Thyroid gland (tissue), 4 donors: ENCODE measurements at regions not wholly inside any gene's neighbourhood (a gene's known extent, or its start where the extent isn't known, plus 50 kb on each side); places are given as distances from the start of the nearest gene placed in this dataset.
"Not testable (repeated sequence)": the region's sequence is repeated elsewhere in the genome, so short reads cannot be mapped to it uniquely, and the experiment has no call there.

Experiments used
- DNase-seq, 2 donors: peaks; one replicate each; pipeline ENCODE4 v3.0.0-alpha.2; 2019
- H3K27ac ChIP-seq, 3 donors: fragments of 200-600 bp; sonication (generic); 1 replicate in 2 of 3; 2 replicates in 1 of 3; pipeline ENCODE4 v1.5.1; 2016 to 2019; ENCODE audit warnings: mild to moderate bottlenecking in 1 of 3, moderate library complexity in 1 of 3
- H3K27me3 ChIP-seq: fragments of 200-600 bp; sonication (generic); one replicate; pipeline ENCODE4 v1.5.1; 2019
- H3K36me3 ChIP-seq, 2 donors: fragments of 200-600 bp; sonication (generic); one replicate each; pipeline ENCODE4 v1.5.1; 2016 to 2019
- H3K4me1 ChIP-seq, 2 donors: fragments of 200-600 bp; sonication (generic); one replicate each; pipeline ENCODE4 v1.5.1; 2017 to 2019
- H3K4me3 ChIP-seq, 3 donors: fragments of 200-600 bp; sonication (generic); replicated peaks in 1 of 3; 1 replicate in 2 of 3; 2 replicates in 1 of 3; pipeline ENCODE4 v1.5.1; 2016; ENCODE audit warnings: mild to moderate bottlenecking in 1 of 3
- H3K9me3 ChIP-seq: fragments of 200-600 bp; sonication (generic); one replicate; pipeline ENCODE4 v1.5.1; 2017
- POLR2A ChIP-seq, 2 donors: fragments of 450-650 bp; IDR thresholded peaks; one replicate each; pipeline ENCODE4 v1.6.1; 2017; ENCODE audit warnings: antibody characterized with exemption in 2 of 2, mild to moderate bottlenecking in 2 of 2, moderate library complexity in 1 of 2
- WGBS, 2 donors: methylation state at CpG; one replicate each; pipeline ENCODE4 v1.1.5; 2017; 5-methylcytosine and 5-hydroxymethylcytosine counted together
- intact Hi-C: fragments of 100-400 bp; cut with DNase I; formaldehyde crosslinking; loops from one replicate; pipeline ENCODE4 v1.15.1; 2023
- TF ChIP-seq, protein P1 (sequence below), 6 experiments: fragments of 200-600 bp in 3 of 6; fragments of 450-650 bp in 3 of 6; sonication (generic) in 3 of 6; IDR thresholded peaks; one replicate each; pipeline ENCODE4 v1.5.1; 2016 to 2019; ENCODE audit warnings: antibody characterized with exemption in 6 of 6, mild to moderate bottlenecking in 2 of 6, inconsistent platforms in 1 of 6, moderate library complexity in 1 of 6

DNA sequence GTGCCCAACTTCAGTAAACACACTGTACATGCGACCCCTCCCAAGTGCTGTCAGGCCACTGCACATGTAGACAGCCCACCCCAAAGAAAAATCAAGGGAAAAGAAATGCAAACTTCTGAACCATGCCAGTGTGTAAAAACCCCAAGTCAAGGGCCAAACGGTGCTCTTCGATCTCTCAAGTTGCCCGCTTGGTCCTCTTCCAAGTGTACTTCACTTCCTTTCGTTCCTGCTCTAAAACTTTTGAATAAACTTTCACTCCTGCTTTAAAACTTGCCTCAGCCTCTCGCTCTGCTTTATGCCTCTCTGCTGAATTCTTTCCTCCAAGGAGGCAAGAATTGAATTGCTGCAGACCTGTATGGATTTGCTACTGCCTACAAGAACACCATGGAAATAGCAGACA is 600.7 kb downstream of the KCTD12 start:
- TF ChIP-seq, protein P1, sequence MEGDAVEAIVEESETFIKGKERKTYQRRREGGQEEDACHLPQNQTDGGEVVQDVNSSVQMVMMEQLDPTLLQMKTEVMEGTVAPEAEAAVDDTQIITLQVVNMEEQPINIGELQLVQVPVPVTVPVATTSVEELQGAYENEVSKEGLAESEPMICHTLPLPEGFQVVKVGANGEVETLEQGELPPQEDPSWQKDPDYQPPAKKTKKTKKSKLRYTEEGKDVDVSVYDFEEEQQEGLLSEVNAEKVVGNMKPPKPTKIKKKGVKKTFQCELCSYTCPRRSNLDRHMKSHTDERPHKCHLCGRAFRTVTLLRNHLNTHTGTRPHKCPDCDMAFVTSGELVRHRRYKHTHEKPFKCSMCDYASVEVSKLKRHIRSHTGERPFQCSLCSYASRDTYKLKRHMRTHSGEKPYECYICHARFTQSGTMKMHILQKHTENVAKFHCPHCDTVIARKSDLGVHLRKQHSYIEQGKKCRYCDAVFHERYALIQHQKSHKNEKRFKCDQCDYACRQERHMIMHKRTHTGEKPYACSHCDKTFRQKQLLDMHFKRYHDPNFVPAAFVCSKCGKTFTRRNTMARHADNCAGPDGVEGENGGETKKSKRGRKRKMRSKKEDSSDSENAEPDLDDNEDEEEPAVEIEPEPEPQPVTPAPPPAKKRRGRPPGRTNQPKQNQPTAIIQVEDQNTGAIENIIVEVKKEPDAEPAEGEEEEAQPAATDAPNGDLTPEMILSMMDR (IDR thresholded peaks at IDR 0.05) = no peak
- TF ChIP-seq POLR2A (IDR thresholded peaks at IDR 0.05) = no peak
- Histone ChIP-seq H3K9me3 (no peaks in the 10 kb centered on the region), H3K27me3 (no peaks in the 10 kb centered on the region), H3K36me3 (no peaks in the 10 kb centered on the region), H3K4me3 (no peak overlapping the region), H3K27ac (no peak overlapping the region), H3K4me1 (no peaks in the 10 kb centered on the region)
- 44 to 59% methylated on average over 6 of the region's 6 CpGs for WGBS, 2 donors
- no peak for DNase-seq
- intact Hi-C loops = no loop called here

DNA sequence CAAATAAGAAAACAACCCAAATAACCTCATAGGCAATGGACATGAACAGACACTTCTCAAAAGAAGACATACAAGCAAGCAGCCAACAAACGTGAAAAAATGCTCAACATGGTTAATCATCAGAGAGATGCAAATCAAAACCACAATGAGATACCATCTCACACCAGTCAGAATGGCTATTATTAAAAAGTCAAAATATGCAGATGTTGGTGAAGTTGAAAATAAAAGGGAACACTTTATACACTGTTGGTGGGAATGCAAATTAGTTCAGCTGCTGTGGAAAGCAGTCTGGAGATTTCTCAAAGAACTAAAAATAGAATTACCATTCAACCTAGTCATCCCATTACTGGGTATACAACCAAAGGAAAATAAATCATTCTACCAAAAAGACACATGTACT is 606.4 kb downstream of the KCTD12 start:
- H3K27me3 ChIP-seq, H3K9me3 ChIP-seq, H3K36me3 ChIP-seq, intact Hi-C loops, H3K4me1 ChIP-seq, H3K27ac ChIP-seq, DNase-seq, H3K4me3 ChIP-seq: not testable (repeated sequence)
- WGBS, 2 donors = 65 to 79% methylated on average over 1 of the region's 1 CpG

DNA sequence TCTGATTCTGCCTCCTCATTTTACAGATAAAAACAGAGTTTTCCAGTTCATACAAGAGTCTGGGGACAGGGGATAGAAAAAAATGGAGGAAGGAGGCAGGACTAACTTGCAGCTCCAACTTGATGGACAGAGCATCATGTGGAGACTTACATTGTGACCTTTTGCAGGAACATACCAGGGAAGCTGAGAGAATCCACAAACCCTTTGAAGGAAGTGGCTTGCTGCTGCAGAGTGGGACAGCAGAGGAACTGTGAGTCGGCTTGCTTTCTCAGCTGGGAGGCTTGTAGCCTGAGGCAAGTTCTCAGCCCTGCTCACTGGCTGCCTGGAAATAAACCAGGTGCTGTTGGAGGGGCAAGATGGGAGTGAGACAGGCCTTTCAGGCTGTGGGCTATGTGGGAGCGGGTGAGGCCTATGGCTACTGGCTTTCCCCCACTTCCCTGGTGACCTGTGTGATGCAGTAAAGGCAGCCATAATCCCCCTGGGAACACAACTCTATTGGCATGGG is 614.4 kb downstream of the KCTD12 start:
- Histone ChIP-seq H3K27me3 (no peaks in the 10 kb centered on the region), H3K36me3 (no peaks in the 10 kb centered on the region), H3K4me3 (no peak overlapping the region), H3K4me1 (no peaks in the 10 kb centered on the region), H3K9me3 (no peaks in the 10 kb centered on the region), H3K27ac (no peak overlapping the region)
- no peak for TF ChIP-seq POLR2A (IDR thresholded peaks at IDR 0.05)
- TF ChIP-seq, protein P1 (IDR thresholded peaks at IDR 0.05) = no peak
- intact Hi-C loops = no loop called here
- no peak for DNase-seq
- 71 to 84% methylated on average over 2 of the region's 2 CpGs for WGBS, 2 donors

DNA sequence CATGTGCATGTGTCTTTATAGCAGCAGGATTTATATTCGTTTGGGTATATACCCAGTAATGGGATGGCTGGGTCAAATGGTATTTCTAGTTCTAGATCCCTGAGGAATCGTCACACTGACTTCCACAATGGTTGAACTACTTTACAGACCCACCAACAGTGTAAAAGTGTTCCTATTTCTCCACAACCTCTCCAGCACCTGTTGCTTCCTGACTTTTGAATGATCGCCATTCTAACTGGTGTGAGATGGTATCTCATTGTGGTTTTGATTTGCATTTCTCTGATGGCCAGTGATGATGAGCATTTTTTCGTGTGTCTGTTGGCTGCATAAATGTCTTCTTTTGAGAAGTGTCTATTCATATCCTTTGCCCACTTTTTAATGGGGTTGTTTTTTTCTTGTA is 617.9 kb downstream of the KCTD12 start:
- intact Hi-C loops = not testable (repeated sequence)
- WGBS, 2 donors = 89 to 98% methylated on average over 4 of the region's 4 CpGs

DNA sequence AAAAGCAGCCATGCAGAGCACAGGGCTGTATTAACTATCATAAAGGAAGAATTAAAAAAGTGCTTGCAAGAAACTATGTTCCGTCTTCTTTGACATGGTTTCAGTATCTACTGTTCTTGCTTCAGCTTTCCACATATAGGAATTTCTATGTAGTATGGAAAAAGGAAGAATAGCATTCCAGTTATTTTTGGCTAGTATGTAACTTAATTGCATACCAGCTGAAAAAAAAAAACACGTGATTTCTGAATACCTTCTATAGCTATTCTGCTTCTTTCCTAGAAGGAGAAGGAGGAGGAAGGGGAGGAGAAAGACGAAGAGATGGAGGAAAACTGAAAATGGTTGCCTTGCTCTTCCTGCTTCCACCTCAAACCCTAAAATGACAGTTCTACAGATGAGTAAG is 619.0 kb downstream of the KCTD12 start:
- intact Hi-C loops = no loop called here
- no peak for TF ChIP-seq POLR2A (IDR thresholded peaks at IDR 0.05)
- TF ChIP-seq, protein P1 (IDR thresholded peaks at IDR 0.05) = no peak
- Histone ChIP-seq H3K4me1 (no peaks in the 10 kb centered on the region), H3K4me3 (no peak overlapping the region), H3K9me3 (no peaks in the 10 kb centered on the region), H3K27ac (no peak overlapping the region), H3K36me3 (no peaks in the 10 kb centered on the region), H3K27me3 (no peaks in the 10 kb centered on the region)
- no peak for DNase-seq
- WGBS, 2 donors = 63 to 71% methylated on average over 3 of the region's 3 CpGs

More for the DNA sequence above, 617.9 kb downstream of the KCTD12 start:
- not testable (repeated sequence) for H3K9me3 ChIP-seq, H3K4me1 ChIP-seq, H3K36me3 ChIP-seq, H3K4me3 ChIP-seq, H3K27me3 ChIP-seq, H3K27ac ChIP-seq, DNase-seq

DNA sequence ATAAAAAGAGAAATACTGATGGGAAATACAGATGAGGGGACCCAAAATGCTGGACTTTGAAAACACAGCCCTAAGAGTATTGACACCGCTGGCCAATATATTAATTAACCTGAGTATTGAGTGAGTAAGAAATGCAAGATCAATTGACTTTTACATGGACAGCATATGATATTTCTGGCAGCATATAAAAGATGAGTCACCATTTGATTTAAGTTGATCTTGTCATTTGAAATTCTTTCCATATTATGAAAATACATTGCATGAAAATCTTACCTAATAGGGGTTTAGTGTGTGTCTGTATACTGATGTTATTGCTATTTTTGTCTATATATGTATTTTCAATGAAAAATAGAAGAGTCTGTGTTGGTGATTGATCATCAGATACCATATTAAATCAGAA is 619.6 kb downstream of the KCTD12 start:
- H3K9me3 ChIP-seq = no peaks in the 10 kb centered on the region
- H3K27me3 ChIP-seq = no peaks in the 10 kb centered on the region
- TF ChIP-seq POLR2A (IDR thresholded peaks at IDR 0.05) = no peak
- TF ChIP-seq, protein P1 (IDR thresholded peaks at IDR 0.05) = no peak
- 42 to 93% methylated on average over 1 of the region's 1 CpG for WGBS, 2 donors
- no peaks in the 10 kb centered on the region for H3K4me1 ChIP-seq
- no peak overlapping the region for H3K27ac ChIP-seq
- intact Hi-C loops = no loop called here
- H3K4me3 ChIP-seq = no peak overlapping the region
- H3K36me3 ChIP-seq = no peaks in the 10 kb centered on the region
- DNase-seq = no peak
